ENCODE measurements at regions not wholly inside any gene's neighbourhood (a gene's known extent, or its start where the extent isn't known, plus 50 kb on each side); places are given as distances from the start of the nearest gene placed in this dataset.

DNA sequence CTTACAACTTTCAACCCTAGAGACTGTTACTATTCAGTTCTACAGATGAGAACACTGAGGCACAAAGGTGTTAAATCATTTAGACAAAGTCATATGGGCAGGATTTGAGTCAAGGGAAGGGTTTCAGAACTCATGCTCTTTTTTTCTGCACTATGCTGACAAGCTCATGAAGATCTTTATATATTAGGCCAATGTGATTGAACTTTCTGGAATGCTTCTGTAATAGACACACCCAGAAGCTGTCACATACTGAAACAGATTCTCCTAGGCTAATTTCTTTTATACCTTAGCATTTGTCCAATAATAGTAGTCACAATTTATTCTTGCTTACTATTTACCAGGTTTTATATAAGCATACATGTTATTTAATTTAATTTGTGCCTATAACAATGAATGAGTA, 164.0 kb downstream of the ALG10B start:
- Mint-ChIP-seq H3K4me1 (ENCODE audit: low read depth) (no peaks in the 10 kb centered on the region), H3K27me3 (no peaks in the 10 kb centered on the region), H3K9me3 (peaks cover 9% of the 10 kb centered on the region), H3K4me3 (no peak overlapping the region), H3K27ac (no peak overlapping the region), H3K36me3 (ENCODE audit: low read depth) (no peaks in the 10 kb centered on the region)
- no peaks in the 10 kb centered on the region for H3K27me3 ChIP-seq (ENCODE audit: control insufficient read depth in 1 of 2, insufficient read depth in 2 of 2, low read length in 2 of 2)
- no peaks in the 10 kb centered on the region for H3K4me1 ChIP-seq (ENCODE audit: insufficient read depth, low read length)
- no peak overlapping the region for H3K4me3 ChIP-seq (ENCODE audit: low read length)
- ChIA-PET CTCF (no interaction called here), POLR2A (no interaction called here)
- TF ChIP-seq, protein P1, sequence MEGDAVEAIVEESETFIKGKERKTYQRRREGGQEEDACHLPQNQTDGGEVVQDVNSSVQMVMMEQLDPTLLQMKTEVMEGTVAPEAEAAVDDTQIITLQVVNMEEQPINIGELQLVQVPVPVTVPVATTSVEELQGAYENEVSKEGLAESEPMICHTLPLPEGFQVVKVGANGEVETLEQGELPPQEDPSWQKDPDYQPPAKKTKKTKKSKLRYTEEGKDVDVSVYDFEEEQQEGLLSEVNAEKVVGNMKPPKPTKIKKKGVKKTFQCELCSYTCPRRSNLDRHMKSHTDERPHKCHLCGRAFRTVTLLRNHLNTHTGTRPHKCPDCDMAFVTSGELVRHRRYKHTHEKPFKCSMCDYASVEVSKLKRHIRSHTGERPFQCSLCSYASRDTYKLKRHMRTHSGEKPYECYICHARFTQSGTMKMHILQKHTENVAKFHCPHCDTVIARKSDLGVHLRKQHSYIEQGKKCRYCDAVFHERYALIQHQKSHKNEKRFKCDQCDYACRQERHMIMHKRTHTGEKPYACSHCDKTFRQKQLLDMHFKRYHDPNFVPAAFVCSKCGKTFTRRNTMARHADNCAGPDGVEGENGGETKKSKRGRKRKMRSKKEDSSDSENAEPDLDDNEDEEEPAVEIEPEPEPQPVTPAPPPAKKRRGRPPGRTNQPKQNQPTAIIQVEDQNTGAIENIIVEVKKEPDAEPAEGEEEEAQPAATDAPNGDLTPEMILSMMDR (IDR thresholded peaks at IDR 0.05): no peak
- no peaks in the 10 kb centered on the region for H3K36me3 ChIP-seq (ENCODE audit: insufficient read depth, low read length)
- no peaks in the 10 kb centered on the region for H3K9me3 ChIP-seq (ENCODE audit: control insufficient read depth in 1 of 2, insufficient read depth in 1 of 2, low read length in 2 of 2)
- DNase-seq (no peak), ATAC-seq (ENCODE audit: poor library complexity) (no peak)
- intact Hi-C loops (cut with DNase I, micrococcal nuclease): no loop called here
- H3K27ac ChIP-seq (ENCODE audit: low read depth in 1 of 2, low read length in 2 of 2): no peak overlapping the region

DNA sequence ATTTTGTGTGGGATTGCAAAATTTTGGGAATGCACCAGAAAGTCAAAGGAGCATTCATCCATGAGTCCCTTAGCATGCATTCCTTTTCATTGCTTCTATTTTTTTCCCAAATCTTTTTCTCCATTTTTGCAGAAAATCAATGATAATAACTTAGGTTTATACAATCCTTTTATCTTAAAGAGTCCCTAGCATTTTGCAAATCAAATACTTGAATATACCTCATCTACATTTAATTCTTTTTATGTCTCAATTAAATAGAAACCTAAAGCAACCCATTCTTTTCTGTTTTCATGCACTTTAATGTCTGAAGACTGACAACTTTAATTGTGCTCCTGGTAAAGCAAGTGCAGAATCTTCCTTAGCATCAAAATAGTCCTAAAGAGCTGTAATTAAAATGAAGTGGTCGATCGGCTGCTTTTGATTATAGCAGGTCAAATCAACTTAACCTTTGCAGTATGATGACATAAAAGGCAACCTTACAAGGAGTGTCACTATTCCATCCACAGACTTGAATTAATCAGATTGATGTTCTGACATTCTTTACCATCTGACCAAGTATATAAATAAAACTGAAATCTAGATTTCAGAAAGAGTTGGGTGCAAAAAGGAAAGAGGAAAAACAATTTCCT, 168.4 kb downstream of the ALG10B start:
- CTCF ChIA-PET: no interaction called here

DNA sequence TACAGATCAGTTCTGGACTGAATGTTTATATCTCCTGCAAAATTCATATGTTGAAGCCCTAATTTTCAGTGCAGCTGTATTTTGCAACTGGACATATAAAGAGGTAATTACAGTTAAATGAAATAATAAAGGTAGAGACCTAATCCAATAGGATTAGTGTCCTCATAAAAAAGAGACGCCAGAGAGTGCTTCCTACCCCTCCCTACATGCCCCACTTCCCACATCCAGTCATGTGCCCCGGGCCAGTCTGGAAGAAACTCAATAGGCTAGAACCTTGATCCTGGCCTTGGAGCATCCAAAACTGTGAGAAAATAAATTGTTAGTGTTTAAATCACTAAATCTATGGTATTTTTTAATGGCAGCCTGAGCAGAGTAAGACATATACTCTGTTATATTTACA, 172.3 kb downstream of the ALG10B start:
- no peak overlapping the region for H3K4me3 Mint-ChIP-seq

More for the DNA sequence above, 168.4 kb downstream of the ALG10B start:
- Mint-ChIP-seq H3K4me1 (ENCODE audit: low read depth) (no peaks in the 10 kb centered on the region), H3K27ac (no peak overlapping the region), H3K4me3 (no peak overlapping the region), H3K27me3 (no peaks in the 10 kb centered on the region), H3K36me3 (ENCODE audit: low read depth) (no peaks in the 10 kb centered on the region), H3K9me3 (peaks cover 16% of the 10 kb centered on the region)
- Histone ChIP-seq H3K36me3 (ENCODE audit: insufficient read depth, low read length) (no peaks in the 10 kb centered on the region), H3K4me1 (ENCODE audit: insufficient read depth, low read length) (no peaks in the 10 kb centered on the region), H3K4me3 (ENCODE audit: low read length) (no peak overlapping the region), H3K9me3 (ENCODE audit: control insufficient read depth in 1 of 2, insufficient read depth in 1 of 2, low read length in 2 of 2) (no peaks in the 10 kb centered on the region), H3K27me3 (ENCODE audit: control insufficient read depth in 1 of 2, insufficient read depth in 2 of 2, low read length in 2 of 2) (no peaks in the 10 kb centered on the region), H3K27ac (ENCODE audit: low read depth in 1 of 2, low read length in 2 of 2) (no peak overlapping the region)
- TF ChIP-seq, protein P1 (IDR thresholded peaks at IDR 0.05): no peak
- POLR2A ChIA-PET: no interaction called here
- intact Hi-C loops (cut with DNase I, micrococcal nuclease): no loop called here
- ATAC-seq (ENCODE audit: poor library complexity) (no peak), DNase-seq (no peak)

More for the DNA sequence above, 172.3 kb downstream of the ALG10B start:
- Mint-ChIP-seq H3K9me3 (peaks cover 8% of the 10 kb centered on the region), H3K27me3 (no peaks in the 10 kb centered on the region), H3K4me1 (ENCODE audit: low read depth) (no peaks in the 10 kb centered on the region), H3K36me3 (ENCODE audit: low read depth) (no peaks in the 10 kb centered on the region), H3K27ac (no peak overlapping the region)
- intact Hi-C loops (cut with DNase I, micrococcal nuclease): no loop called here
- no peak overlapping the region for H3K4me3 ChIP-seq (ENCODE audit: low read length)
- CTCF ChIA-PET: no interaction called here
- TF ChIP-seq, protein P1 (IDR thresholded peaks at IDR 0.05): no peak
- no peaks in the 10 kb centered on the region for H3K4me1 ChIP-seq (ENCODE audit: insufficient read depth, low read length)
- H3K27ac ChIP-seq (ENCODE audit: low read depth in 1 of 2, low read length in 2 of 2): no peak overlapping the region
- no peaks in the 10 kb centered on the region for H3K27me3 ChIP-seq (ENCODE audit: control insufficient read depth in 1 of 2, insufficient read depth in 2 of 2, low read length in 2 of 2)
- POLR2A ChIA-PET: no interaction called here
- DNase-seq (no peak), ATAC-seq (ENCODE audit: poor library complexity) (no peak)
- no peaks in the 10 kb centered on the region for H3K9me3 ChIP-seq (ENCODE audit: control insufficient read depth in 1 of 2, insufficient read depth in 1 of 2, low read length in 2 of 2)
- no peaks in the 10 kb centered on the region for H3K36me3 ChIP-seq (ENCODE audit: insufficient read depth, low read length)

Data from CD4-positive, alpha-beta T cell (primary cell).